Peyer's patch (tissue), 4 donors: ENCODE measurements at regions not wholly inside any gene's neighbourhood (a gene's known extent, or its start where the extent isn't known, plus 50 kb on each side); places are given as distances from the start of the nearest gene placed in this dataset.
A peak's percentile ranks its signal among the peaks of the same experiment; 100 is the strongest.
"Not testable (repeated sequence)": the region's sequence is repeated elsewhere in the genome, so short reads cannot be mapped to it uniquely, and the experiment has no call there.

ENCODE experiments used
- DNase-seq, 3 donors: peaks; one replicate each; pipeline ENCODE4 v3.0.0-alpha.2; 2017 to 2019
- H3K27ac ChIP-seq, 4 donors: fragments of 200-600 bp; sonication (generic); one replicate each; pipeline ENCODE4 v1.5.1; 2016 to 2019
- H3K27me3 ChIP-seq, 2 donors: fragments of 200-600 bp; sonication (generic); one replicate each; pipeline ENCODE4 v1.5.1; 2019
- H3K36me3 ChIP-seq, 3 donors: fragments of 200-600 bp; sonication (generic); one replicate each; pipeline ENCODE4 v1.5.1; 2016 to 2019
- H3K4me1 ChIP-seq, 4 donors: fragments of 200-600 bp; sonication (generic); one replicate each; pipeline ENCODE4 v1.5.1; 2016 to 2019
- H3K4me3 ChIP-seq, 4 donors: fragments of 200-600 bp; sonication (generic); 1 replicate in 3 of 4; 2 replicates in 1 of 4; pipeline ENCODE4 v1.5.1; 2016 to 2019; ENCODE audit warnings: mild to moderate bottlenecking in 1 of 4
- H3K9me3 ChIP-seq, 4 donors: fragments of 200-600 bp; sonication (generic); one replicate each; pipeline ENCODE4 v1.5.1; 2016 to 2019; ENCODE audit warnings: mild to moderate bottlenecking in 1 of 4
- POLR2A ChIP-seq, 2 donors: fragments of 450-650 bp; IDR thresholded peaks; one replicate each; pipeline ENCODE4 v1.5.1; 2017; ENCODE audit warnings: antibody characterized with exemption in 2 of 2, mild to moderate bottlenecking in 2 of 2, moderate library complexity in 2 of 2
- TF ChIP-seq, protein P1 (sequence below), 6 experiments: fragments of 450-650 bp in 4 of 6; fragments of 200-600 bp in 2 of 6; sonication (generic) in 1 of 6; IDR thresholded peaks; one replicate each; pipeline ENCODE4 v1.5.1; 2017 to 2019; ENCODE audit warnings: antibody characterized with exemption in 6 of 6, mild to moderate bottlenecking in 3 of 6, moderate library complexity in 1 of 6

DNA sequence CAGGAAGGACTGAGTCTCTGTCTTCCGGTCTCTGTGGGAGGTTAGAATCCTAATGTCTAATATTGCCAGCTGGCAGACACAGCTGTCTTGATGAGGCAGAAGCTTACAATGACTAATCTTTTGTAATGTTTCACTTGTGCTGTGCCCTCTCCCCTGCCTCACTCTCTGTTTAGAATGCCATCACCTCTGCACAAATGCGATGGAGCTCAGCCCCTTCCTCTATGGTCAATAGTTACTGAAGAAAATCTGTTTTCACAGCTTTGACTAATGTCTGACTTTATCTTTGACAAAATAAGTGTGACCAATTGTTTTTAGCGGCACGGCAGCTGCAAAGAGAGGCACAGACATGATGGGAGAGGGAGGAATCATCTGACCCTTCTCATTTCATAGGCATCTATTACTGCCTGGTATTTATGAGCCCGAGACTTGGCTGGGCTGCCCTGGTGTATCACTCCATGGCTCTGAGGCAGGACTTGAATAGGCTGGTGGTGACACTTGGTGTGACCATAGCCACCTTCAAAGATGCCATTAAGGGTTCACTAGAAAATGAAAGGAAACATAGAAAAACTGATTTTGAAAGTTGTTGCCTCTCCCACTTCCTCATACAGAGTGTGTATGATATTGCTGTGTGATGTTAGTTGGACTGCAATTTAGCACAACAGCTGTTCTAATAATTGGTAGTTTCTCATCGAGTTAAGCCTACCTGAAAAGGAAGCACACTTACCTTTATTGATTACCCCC is 163.2 kb upstream of the NBPF11 start:
- Histone ChIP-seq H3K27ac (no peak overlapping the region), H3K4me1 (no peaks in the 10 kb centered on the region), H3K27me3 (peaks cover 0 to 9% of the 10 kb centered on the region in 2 donors), H3K9me3 (no peaks in the 10 kb centered on the region), H3K4me3 (no peak overlapping the region), H3K36me3 (no peaks in the 10 kb centered on the region)
- no peak for DNase-seq
- no peak for TF ChIP-seq POLR2A (IDR thresholded peaks at IDR 0.05)
- TF ChIP-seq, protein P1, sequence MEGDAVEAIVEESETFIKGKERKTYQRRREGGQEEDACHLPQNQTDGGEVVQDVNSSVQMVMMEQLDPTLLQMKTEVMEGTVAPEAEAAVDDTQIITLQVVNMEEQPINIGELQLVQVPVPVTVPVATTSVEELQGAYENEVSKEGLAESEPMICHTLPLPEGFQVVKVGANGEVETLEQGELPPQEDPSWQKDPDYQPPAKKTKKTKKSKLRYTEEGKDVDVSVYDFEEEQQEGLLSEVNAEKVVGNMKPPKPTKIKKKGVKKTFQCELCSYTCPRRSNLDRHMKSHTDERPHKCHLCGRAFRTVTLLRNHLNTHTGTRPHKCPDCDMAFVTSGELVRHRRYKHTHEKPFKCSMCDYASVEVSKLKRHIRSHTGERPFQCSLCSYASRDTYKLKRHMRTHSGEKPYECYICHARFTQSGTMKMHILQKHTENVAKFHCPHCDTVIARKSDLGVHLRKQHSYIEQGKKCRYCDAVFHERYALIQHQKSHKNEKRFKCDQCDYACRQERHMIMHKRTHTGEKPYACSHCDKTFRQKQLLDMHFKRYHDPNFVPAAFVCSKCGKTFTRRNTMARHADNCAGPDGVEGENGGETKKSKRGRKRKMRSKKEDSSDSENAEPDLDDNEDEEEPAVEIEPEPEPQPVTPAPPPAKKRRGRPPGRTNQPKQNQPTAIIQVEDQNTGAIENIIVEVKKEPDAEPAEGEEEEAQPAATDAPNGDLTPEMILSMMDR (IDR thresholded peaks at IDR 0.05): no peak

DNA sequence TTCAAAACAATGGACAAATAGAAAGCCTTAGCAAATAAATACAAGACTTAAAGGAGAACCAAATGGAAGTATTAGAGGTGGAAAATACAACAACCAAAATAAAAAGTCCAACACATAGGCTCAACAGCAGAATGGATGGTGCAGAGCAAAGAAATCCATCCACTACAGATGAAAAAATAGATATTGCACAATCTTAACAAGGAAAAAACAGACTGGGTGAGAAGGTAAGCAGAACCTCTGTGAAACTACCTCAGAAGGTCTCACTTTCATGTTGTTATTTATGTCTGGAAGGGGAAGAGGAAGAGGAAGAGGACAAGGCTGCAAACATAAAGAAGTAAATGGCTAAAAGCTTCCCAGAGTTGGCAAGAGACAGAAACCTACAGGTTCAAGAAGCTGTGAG is 158.7 kb upstream of the NBPF11 start:
- peaks cover 0 to 9% of the 10 kb centered on the region in 2 donors for H3K27me3 ChIP-seq

DNA sequence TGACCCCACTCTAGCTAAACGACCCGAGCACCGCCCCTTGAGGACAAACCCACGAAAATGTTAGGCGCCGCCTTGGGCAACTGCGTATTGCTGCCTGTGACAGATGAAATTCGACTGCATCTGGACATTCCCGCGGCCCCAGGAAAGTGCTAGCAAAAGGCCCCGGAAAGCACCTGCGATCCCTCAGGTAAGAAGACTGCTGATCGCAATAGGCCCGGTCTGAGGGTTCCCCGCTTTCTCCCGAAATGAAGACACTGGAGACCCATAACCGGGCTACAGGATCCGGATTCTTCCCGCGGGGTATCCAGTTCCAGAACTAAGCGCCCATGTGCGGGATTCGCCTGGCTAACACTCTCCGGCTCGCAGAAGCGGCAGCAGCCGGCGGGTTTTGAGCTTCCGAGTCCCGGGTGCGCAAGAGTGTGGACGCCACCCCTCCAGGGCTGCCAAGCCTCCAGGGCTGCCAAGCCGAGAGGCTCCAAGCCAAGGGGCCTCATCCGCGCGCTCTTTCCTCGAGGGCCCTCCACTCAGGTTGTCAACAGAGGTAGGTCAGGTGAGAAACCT is 157.9 kb upstream of the NBPF11 start:
- no peaks in the 10 kb centered on the region for H3K4me1 ChIP-seq
- H3K4me3 ChIP-seq: no peak overlapping the region
- TF ChIP-seq, protein P1 (IDR thresholded peaks at IDR 0.05): no peak
- no peak for TF ChIP-seq POLR2A (IDR thresholded peaks at IDR 0.05)
- H3K9me3 ChIP-seq: no peaks in the 10 kb centered on the region
- no peak for DNase-seq
- peaks cover 0 to 9% of the 10 kb centered on the region in 2 donors for H3K27me3 ChIP-seq
- H3K27ac ChIP-seq: no peak overlapping the region
- no peaks in the 10 kb centered on the region for H3K36me3 ChIP-seq

More for the DNA sequence above, 158.7 kb upstream of the NBPF11 start:
- TF ChIP-seq, protein P1 (IDR thresholded peaks at IDR 0.05): no peak
- TF ChIP-seq POLR2A (IDR thresholded peaks at IDR 0.05): no peak
- Histone ChIP-seq H3K36me3 (no peaks in the 10 kb centered on the region), H3K27ac (no peak overlapping the region), H3K4me3 (no peak overlapping the region), H3K9me3 (no peaks in the 10 kb centered on the region), H3K4me1 (no peaks in the 10 kb centered on the region)
- DNase-seq: no peak

DNA sequence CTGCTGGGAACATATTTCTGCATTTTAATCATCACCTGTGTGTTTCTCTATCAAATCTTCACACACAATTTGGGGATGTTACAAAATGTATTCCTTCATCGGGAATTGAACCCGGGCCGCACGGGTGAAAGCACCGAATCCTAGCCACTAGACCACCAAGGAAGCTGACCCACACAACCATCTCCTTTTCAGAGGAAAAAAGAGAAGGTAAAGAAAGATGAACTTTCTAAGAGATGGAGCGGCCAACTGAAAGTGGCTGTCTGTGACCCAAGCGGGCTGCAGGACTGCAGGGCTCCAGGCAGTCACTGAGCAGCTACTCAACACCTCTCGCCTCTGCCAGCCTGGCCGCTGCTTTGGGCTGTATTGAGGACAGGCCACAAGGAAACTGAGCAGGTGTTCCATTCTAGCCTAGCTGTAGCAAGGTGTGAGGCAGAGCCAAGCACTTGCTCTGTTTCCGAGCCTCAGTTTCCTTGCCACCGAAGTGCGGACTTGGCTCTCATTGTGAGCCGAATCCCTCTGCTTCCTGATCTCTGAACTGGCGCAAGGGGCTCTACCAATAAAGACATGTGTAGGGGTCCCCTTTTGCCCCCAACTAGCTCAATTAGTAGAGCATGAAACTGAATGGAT is 156.9 kb upstream of the NBPF11 start:
- TF ChIP-seq, protein P1 (IDR thresholded peaks at IDR 0.05): no peak
- TF ChIP-seq POLR2A (IDR thresholded peaks at IDR 0.05): no peak
- no peaks in the 10 kb centered on the region for H3K9me3 ChIP-seq
- no peak overlapping the region for H3K4me3 ChIP-seq
- no peaks in the 10 kb centered on the region for H3K36me3 ChIP-seq
- no peak overlapping the region for H3K27ac ChIP-seq
- H3K4me1 ChIP-seq: peaks cover 0 to 4% (median under 1%) of the 10 kb centered on the region in 4 donors
- peaks cover 0 to 9% of the 10 kb centered on the region in 2 donors for H3K27me3 ChIP-seq
- DNase-seq: no peak

DNA sequence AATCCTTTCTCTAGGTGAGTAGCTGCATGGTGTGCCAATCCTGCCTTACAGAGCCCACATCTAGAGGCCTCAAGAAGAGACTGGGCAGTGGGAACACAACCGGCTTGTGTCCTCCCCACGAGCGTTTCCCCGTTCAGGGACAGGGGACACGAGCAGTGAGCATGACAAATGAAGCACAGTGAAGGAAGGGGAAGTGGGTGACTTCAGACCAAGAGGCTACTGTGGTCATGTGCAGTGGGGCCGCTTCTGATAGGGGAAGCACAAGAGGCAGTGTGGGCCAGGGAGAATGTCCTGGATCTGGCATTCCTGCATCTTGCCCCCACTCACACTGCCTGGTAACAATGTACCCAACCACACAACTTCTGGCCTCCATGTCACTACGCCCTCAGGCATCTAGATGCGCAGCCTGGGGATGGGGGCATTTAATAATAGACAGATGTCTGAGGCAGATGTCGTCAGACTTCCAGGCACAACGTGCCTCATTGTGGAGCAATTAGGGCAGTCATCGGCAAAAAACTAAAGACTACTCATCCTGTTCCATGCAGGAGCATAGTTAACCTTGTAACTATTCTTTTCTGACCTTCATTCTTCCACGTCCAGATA is 155.6 kb upstream of the NBPF11 start:
- H3K27ac ChIP-seq: no peak overlapping the region
- no peak overlapping the region for H3K4me3 ChIP-seq
- peak in 2 of 3 donors; percentile 51 to 63 for DNase-seq
- H3K27me3 ChIP-seq: peaks cover 0 to 9% of the 10 kb centered on the region in 2 donors
- no peaks in the 10 kb centered on the region for H3K36me3 ChIP-seq
- H3K9me3 ChIP-seq: no peaks in the 10 kb centered on the region
- TF ChIP-seq, protein P1 (IDR thresholded peaks at IDR 0.05): no peak
- TF ChIP-seq POLR2A (IDR thresholded peaks at IDR 0.05): no peak
- peaks cover 0 to 11% (median 4%) of the 10 kb centered on the region in 4 donors for H3K4me1 ChIP-seq

DNA sequence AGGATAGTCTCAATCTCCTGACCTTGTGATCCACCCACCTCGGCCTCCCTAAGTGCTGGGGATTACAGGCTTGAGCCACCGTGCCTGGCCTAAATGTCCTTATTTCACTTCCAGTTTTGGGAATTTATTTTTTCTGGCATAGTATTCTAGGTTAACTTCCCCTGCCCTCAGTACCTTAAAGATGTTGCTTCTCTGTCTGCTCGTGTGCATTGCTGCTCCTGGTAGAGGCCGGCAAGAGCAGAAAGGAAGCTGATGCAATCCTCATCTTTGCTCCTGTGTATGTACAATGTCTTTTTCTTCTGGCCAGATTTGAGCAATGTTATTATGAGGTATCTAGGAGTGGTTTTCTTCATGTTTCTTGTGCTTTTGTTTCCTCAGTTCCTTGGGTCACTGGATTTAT is 152.9 kb upstream of the NBPF11 start:
- DNase-seq, H3K4me3 ChIP-seq, H3K27me3 ChIP-seq, H3K27ac ChIP-seq, H3K9me3 ChIP-seq, H3K36me3 ChIP-seq: not testable (repeated sequence)
- H3K4me1 ChIP-seq: peaks cover 0 to 11% (median 4%) of the 10 kb centered on the region in 4 donors

DNA sequence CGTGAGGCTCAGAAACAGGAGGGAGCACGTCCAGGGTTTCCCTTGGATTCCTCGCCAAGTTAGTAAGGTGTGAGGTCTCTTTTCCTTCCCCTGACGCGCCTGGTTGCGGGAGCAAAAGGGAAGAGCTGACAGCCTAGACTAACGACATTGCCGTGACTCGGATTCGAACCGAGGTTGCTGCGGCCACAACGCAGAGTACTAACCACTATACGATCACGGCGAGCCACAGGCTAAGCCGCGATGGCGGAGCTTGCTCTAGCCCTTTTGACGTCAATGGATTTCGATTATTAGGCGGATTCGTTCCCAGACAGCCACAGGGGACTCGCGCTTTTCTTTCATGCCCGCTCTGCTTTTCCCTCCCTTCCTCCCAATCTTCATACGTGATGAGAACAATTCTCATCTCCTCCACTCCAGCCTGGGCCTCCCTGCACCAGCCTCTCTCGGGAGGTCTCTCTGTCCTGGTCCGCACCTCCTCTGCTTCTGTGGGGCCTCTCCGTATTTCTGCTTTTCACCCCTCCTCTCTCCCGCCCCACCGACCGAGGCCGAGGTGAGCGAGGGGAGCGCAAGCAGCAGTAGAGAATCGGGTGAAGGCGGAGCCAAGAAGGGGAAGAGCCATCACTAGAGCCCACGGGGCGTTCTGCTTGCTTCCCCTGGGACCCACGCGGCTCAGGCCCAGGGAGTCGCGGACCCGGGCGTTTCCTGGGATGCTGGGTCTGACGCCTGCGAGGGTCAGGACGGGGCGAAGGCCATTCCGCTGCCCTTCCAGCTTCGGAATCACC is 150.7 kb upstream of the NBPF11 start:
- H3K27me3 ChIP-seq, H3K36me3 ChIP-seq, H3K9me3 ChIP-seq: not testable (repeated sequence)
- Histone ChIP-seq H3K4me1 (peaks cover 0 to 11% (median 4%) of the 10 kb centered on the region in 4 donors), H3K4me3 (peak overlapping the region in 3 of 4 donors; percentile 35 to 38 (median 36)), H3K27ac (peak overlapping the region in 1 of 4 donors; percentile 51)
- DNase-seq: peak in 2 of 3 donors; percentile 28 to 71

DNA sequence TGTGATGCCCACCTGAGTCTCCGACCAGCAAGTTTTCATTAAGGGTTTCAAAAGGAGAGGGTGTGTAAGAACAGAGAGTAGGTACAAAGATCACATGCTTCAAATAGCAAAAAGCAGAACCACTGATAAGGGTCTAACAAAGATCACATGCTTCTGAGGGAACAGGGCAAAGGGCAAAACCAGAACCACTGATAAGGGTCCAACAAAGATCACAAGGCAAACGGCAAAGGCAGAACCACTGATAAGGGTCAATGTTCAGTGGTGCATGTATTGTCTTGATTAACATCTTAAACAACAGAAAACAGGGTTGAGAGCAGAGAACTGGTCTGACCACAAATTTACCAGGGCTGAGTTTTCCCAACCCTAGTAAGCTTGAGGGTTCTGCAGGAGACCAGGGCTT is 145.8 kb upstream of the NBPF11 start:
- H3K36me3 ChIP-seq, H3K4me3 ChIP-seq, DNase-seq: not testable (repeated sequence)

More for the DNA sequence above, 145.8 kb upstream of the NBPF11 start:
- H3K4me1 ChIP-seq, H3K9me3 ChIP-seq, H3K27ac ChIP-seq, H3K27me3 ChIP-seq: not testable (repeated sequence)
